ENCODE measurements at regions not wholly inside any gene's neighbourhood (a gene's known extent, or its start where the extent isn't known, plus 50 kb on each side); places are given as distances from the start of the nearest gene placed in this dataset.

DNA sequence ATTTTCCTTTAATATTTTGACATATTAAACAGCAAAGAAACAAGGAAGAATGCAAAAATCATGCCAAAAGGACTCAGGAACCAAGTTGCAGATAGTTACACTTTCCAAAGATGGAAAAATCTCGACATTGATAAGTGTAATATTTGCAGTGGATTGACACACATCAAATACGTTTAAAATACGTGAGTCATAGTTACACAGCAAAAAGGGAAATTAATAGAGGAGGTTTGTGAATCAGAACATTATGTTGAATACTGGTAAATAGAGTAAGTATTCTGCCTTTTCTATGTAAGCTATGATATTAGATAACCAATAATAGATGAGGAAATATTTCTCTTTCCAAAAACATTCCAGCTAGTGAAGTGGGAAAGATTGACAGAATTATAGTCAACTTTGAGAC lies 1761.3 kb upstream of the IGFBP7 start:
- in situ Hi-C loops (cut with HindIII; ENCODE audit: low pct_unique_long_range_greater_than_20kb, low sequenced_read_pairs) (no loop called here), intact Hi-C loops (cut with micrococcal nuclease; ENCODE audit: unreplicated experiment) (no loop called here)
- no peak overlapping the region for H3K4me3 ChIP-seq (ENCODE audit: low read depth in 2 of 2, low read length in 2 of 2)
- no peaks in the 10 kb centered on the region for H3K36me3 ChIP-seq (ENCODE audit: control insufficient read depth, insufficient read depth, low read length)
- ATAC-seq (no peak), DNase-seq (ENCODE audit: low read depth, low spot score) (no peak)
- no peaks in the 10 kb centered on the region for H3K27me3 ChIP-seq (ENCODE audit: control insufficient read depth, insufficient read depth, low read length)
- POLR2A ChIA-PET, result no interaction called here
- TF ChIP-seq REST (IDR thresholded peaks at IDR 0.05; ENCODE audit: insufficient read depth in 1 of 2, low read depth in 2 of 2, low read length in 1 of 2), result no peak
- TF ChIP-seq SIN3A (IDR thresholded peaks at IDR 0.05; ENCODE audit: borderline replicate concordance, insufficient read depth, low read depth, low read length), result no peak
- no peak for TF ChIP-seq CTCF (IDR thresholded peaks at IDR 0.05)
- TF ChIP-seq POLR2AphosphoS5 (IDR thresholded peaks at IDR 0.05; ENCODE audit: low read depth, low read length), result no peak
- TF ChIP-seq TCF7L2 (IDR thresholded peaks at IDR 0.05; ENCODE audit: low read depth, low read length), result no peak
- CTCF ChIA-PET, result no interaction called here
- no peak overlapping the region for H3K27ac ChIP-seq (ENCODE audit: low read length)
- no peaks in the 10 kb centered on the region for H3K4me1 ChIP-seq (ENCODE audit: control insufficient read depth, insufficient read depth, low read length)
- no peaks in the 10 kb centered on the region for H3K9me3 ChIP-seq (ENCODE audit: control insufficient read depth, insufficient read depth, low read depth, low read length)
- BruUV-seq (replicated peaks), result no TSS peak

DNA sequence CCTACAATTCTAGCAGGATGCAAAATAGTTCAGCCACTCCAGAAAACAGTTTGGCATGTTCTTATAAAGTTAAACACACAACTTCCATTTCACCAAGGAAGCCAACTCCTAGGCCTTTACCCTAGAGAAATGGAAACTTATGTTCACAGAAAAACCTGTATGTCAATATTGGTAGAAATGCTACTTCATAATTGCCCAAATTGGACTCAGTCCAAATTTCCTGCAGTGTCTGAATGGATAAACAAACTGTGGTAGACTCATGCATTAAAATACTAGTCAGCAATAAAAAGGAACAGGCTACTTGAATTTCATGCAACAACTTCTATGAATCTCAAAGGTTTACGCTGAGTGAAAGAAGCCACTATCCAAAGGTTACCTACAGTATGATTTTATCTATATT lies 1738.8 kb upstream of the IGFBP7 start:
- Histone ChIP-seq H3K4me1 (ENCODE audit: control insufficient read depth, insufficient read depth, low read length) (no peaks in the 10 kb centered on the region), H3K36me3 (ENCODE audit: control insufficient read depth, insufficient read depth, low read length) (no peaks in the 10 kb centered on the region), H3K27ac (ENCODE audit: low read length) (no peak overlapping the region), H3K27me3 (ENCODE audit: control insufficient read depth, insufficient read depth, low read length) (no peaks in the 10 kb centered on the region), H3K9me3 (ENCODE audit: control insufficient read depth, insufficient read depth, low read depth, low read length) (no peaks in the 10 kb centered on the region), H3K4me3 (ENCODE audit: low read depth in 2 of 2, low read length in 2 of 2) (no peak overlapping the region)
- TF ChIP-seq POLR2AphosphoS5 (IDR thresholded peaks at IDR 0.05; ENCODE audit: low read depth, low read length) (no peak), SIN3A (IDR thresholded peaks at IDR 0.05; ENCODE audit: borderline replicate concordance, insufficient read depth, low read depth, low read length) (no peak), CTCF (IDR thresholded peaks at IDR 0.05) (no peak), REST (IDR thresholded peaks at IDR 0.05; ENCODE audit: insufficient read depth in 1 of 2, low read depth in 2 of 2, low read length in 1 of 2) (no peak), TCF7L2 (IDR thresholded peaks at IDR 0.05; ENCODE audit: low read depth, low read length) (no peak)
- intact Hi-C loops (cut with micrococcal nuclease; ENCODE audit: unreplicated experiment), result no loop called here
- ChIA-PET POLR2A (no interaction called here), CTCF (no interaction called here)
- ATAC-seq (no peak), DNase-seq (ENCODE audit: low read depth, low spot score) (no peak)
- no TSS peak for BruUV-seq (replicated peaks)
- in situ Hi-C loops (cut with HindIII; ENCODE audit: low pct_unique_long_range_greater_than_20kb, low sequenced_read_pairs), result no loop called here
